Keratinocyte (primary cell): ENCODE measurements at regions not wholly inside any gene's neighbourhood (a gene's known extent, or its start where the extent isn't known, plus 50 kb on each side); places are given as distances from the start of the nearest gene placed in this dataset.
A peak's percentile ranks its signal among the peaks of the same experiment; 100 is the strongest.

Experiments
- DNase-seq: peaks from one replicate; pipeline ENCODE4 v3.0.0-alpha.2; 2011; ENCODE audit warnings: low read depth, missing footprints, low spot score
- FAIRE-seq: peaks from 2 replicates; lab custom pipeline; 2011; peaks lifted over from hg19 to GRCh38; lab: Jason Lieb, UNC
- H2AFZ ChIP-seq: 2 replicates; pipeline ENCODE4 v1.6.0; 2012; ENCODE audit warnings: low read length, control low read depth, inconsistent platforms; ENCODE audit not compliant: control insufficient read depth
- H3K27ac ChIP-seq: 2 replicates; pipeline ENCODE4 v1.5.1; 2011; ENCODE audit warnings: low read length; ENCODE audit not compliant: control insufficient read depth, insufficient read depth
- H3K27me3 ChIP-seq: 3 replicates; pipeline ENCODE4 v1.6.0; 2011; ENCODE audit warnings: low read length; ENCODE audit not compliant: control insufficient read depth, insufficient read depth; ENCODE audit errors: extremely low read depth
- H3K36me3 ChIP-seq, 2 experiments: 2 replicates in 1 of 2; 3 replicates in 1 of 2; pipeline ENCODE4 v1.5.1; 2011; ENCODE audit warnings: low read length in 2 of 2, mild to moderate bottlenecking in 1 of 2; ENCODE audit not compliant: control insufficient read depth in 2 of 2, insufficient read depth in 2 of 2; ENCODE audit errors: extremely low read depth in 1 of 2
- H3K4me1 ChIP-seq: 3 replicates; pipeline ENCODE4 v1.5.1; 2011; ENCODE audit warnings: low read length; ENCODE audit not compliant: control insufficient read depth, insufficient read depth; ENCODE audit errors: extremely low read depth
- H3K4me2 ChIP-seq: 3 replicates; pipeline ENCODE4 v1.6.0; 2011; ENCODE audit warnings: low read depth, low read length; ENCODE audit not compliant: control insufficient read depth, insufficient read depth; ENCODE audit errors: extremely low read depth
- H3K4me3 ChIP-seq, 3 experiments: fragments of 200-600 bp in 1 of 3; sonication (generic) in 1 of 3; 2 replicates in 2 of 3; 3 replicates in 1 of 3; pipeline ENCODE4 v1.5.1; 2011 to 2016; ENCODE audit warnings: low read length in 3 of 3, mild to moderate bottlenecking in 3 of 3, control low read depth in 2 of 3, inconsistent platforms in 1 of 3, low read depth in 1 of 3, mixed read lengths in 1 of 3, mixed run types in 1 of 3, moderate library complexity in 1 of 3; ENCODE audit not compliant: control insufficient read depth in 2 of 3, insufficient read depth in 2 of 3; ENCODE audit errors: extremely low read depth in 1 of 3
- H3K79me2 ChIP-seq: 2 replicates; pipeline ENCODE4 v1.6.0; 2012; ENCODE audit warnings: low read length; ENCODE audit not compliant: control insufficient read depth, insufficient read depth
- H3K9ac ChIP-seq: 3 replicates; pipeline ENCODE4 v1.6.0; 2011; ENCODE audit warnings: low read length; ENCODE audit not compliant: control insufficient read depth, insufficient read depth; ENCODE audit errors: extremely low read depth
- H3K9me1 ChIP-seq: 3 replicates; pipeline ENCODE4 v1.6.0; 2011; ENCODE audit warnings: low read length; ENCODE audit not compliant: control insufficient read depth, insufficient read depth; ENCODE audit errors: extremely low read depth
- H3K9me3 ChIP-seq: 2 replicates; pipeline ENCODE4 v1.5.1; 2012; ENCODE audit warnings: low read depth, low read length; ENCODE audit not compliant: control insufficient read depth
- H4K20me1 ChIP-seq: 3 replicates; pipeline ENCODE4 v1.6.0; 2011; ENCODE audit warnings: low read length; ENCODE audit not compliant: control insufficient read depth, insufficient read depth; ENCODE audit errors: extremely low read depth
- CTCF ChIP-seq, 3 experiments: IDR thresholded peaks in 1 of 3; conservative IDR thresholded peaks in 1 of 3; optimal IDR thresholded peaks in 1 of 3; 2 replicates in 2 of 3; 3 replicates in 1 of 3; pipeline versions ENCODE3 to v1.5.1; 2011; ENCODE audit warnings: low read length in 3 of 3, mild to moderate bottlenecking in 3 of 3, moderate library complexity in 2 of 3, control low read depth in 1 of 3, inconsistent platforms in 1 of 3; ENCODE audit not compliant: insufficient read depth in 2 of 3; ENCODE audit errors: extremely low read depth in 1 of 3
- EZH2 ChIP-seq: IDR thresholded peaks from one replicate; pipeline ENCODE4 v1.6.1; 2012; ENCODE audit warnings: inconsistent platforms, mild to moderate bottlenecking, low read length, moderate library complexity
- dilution Hi-C: fragments of 300-500 bp; cut with MboI; formaldehyde crosslinking; loops from one replicate; pipeline ENCODE4 v1.7.0; 2020; ENCODE audit warnings: low sequenced_read_pairs; ENCODE audit not compliant: extremely low pct_ligation_motif_present

GRCh38 chr2:109674894-109675534 is 60.9 kb downstream of the SOWAHC start:
- no peak overlapping the region for H3K4me3 ChIP-seq
- H3K27ac ChIP-seq: no peak overlapping the region
- no peak overlapping the region for H3K4me2 ChIP-seq
- dilution Hi-C loops: no loop called here
- H3K79me2 ChIP-seq: no peaks in the 10 kb centered on the region
- no peaks in the 10 kb centered on the region for H3K27me3 ChIP-seq
- no peak for TF ChIP-seq CTCF (optimal IDR thresholded peaks at IDR 0.05 in 1 of 3, IDR thresholded peaks at IDR 0.05 in 1 of 3, conservative IDR thresholded peaks at IDR 0.05 in 1 of 3; ENCODE audit: extremely low read depth in 1 of 3, insufficient read depth in 2 of 3, low read length in 3 of 3)
- no peak for TF ChIP-seq EZH2
- no peaks in the 10 kb centered on the region for H3K9me3 ChIP-seq
- no peak for FAIRE-seq
- no peaks in the 10 kb centered on the region for H3K9me1 ChIP-seq
- peaks cover 20% of the 10 kb centered on the region for H3K4me1 ChIP-seq
- no peak overlapping the region for H3K9ac ChIP-seq
- no peak for DNase-seq
- H3K36me3 ChIP-seq: no peaks in the 10 kb centered on the region
- H4K20me1 ChIP-seq: no peaks in the 10 kb centered on the region
- H2AFZ ChIP-seq: no peak overlapping the region

- peaks cover 20% of the 10 kb centered on the region for H3K4me1 ChIP-seq
- no peak overlapping the region for H3K27ac ChIP-seq
- no peaks in the 10 kb centered on the region for H3K79me2 ChIP-seq
- H4K20me1 ChIP-seq: no peaks in the 10 kb centered on the region
- no peak overlapping the region for H3K4me3 ChIP-seq
- H3K9me1 ChIP-seq: no peaks in the 10 kb centered on the region
- peak overlapping the region; percentile 67 for H2AFZ ChIP-seq
- peak overlapping the region; percentile 80 for H3K4me2 ChIP-seq
- TF ChIP-seq EZH2: no peak
- TF ChIP-seq CTCF (optimal IDR thresholded peaks at IDR 0.05 in 1 of 3, IDR thresholded peaks at IDR 0.05 in 1 of 3, conservative IDR thresholded peaks at IDR 0.05 in 1 of 3; ENCODE audit: extremely low read depth in 1 of 3, insufficient read depth in 2 of 3, low read length in 3 of 3): no peak
- no peak overlapping the region for H3K9ac ChIP-seq
- H3K36me3 ChIP-seq: no peaks in the 10 kb centered on the region
- dilution Hi-C loops: no loop called here
- no peaks in the 10 kb centered on the region for H3K9me3 ChIP-seq
- H3K27me3 ChIP-seq: no peaks in the 10 kb centered on the region
- no peak for FAIRE-seq
- no peak for DNase-seq
Observed at GRCh38 chr2:109675666-109676345, 61.6 kb downstream of the SOWAHC start.
